ENCODE measurements at regions not wholly inside any gene's neighbourhood (a gene's known extent, or its start where the extent isn't known, plus 50 kb on each side); places are given as distances from the start of the nearest gene placed in this dataset.
A peak's percentile ranks its signal among the peaks of the same experiment; 100 is the strongest.

- H3K4me3 ChIP-seq (ENCODE audit: insufficient read depth, low read depth, low read length, poor library complexity, severe bottlenecking) = no peak overlapping the region
- no peaks in the 10 kb centered on the region for H3K9me3 ChIP-seq (ENCODE audit: control insufficient read depth, low read length)
- H3K27me3 ChIP-seq (replicated peaks; ENCODE audit: control insufficient read depth, insufficient read depth, low read length, poor library complexity, severe bottlenecking) = no peaks in the 10 kb centered on the region
- peaks cover 51% of the 10 kb centered on the region for H3K4me1 ChIP-seq (ENCODE audit: control insufficient read depth, insufficient read depth, low read length, poor library complexity, severe bottlenecking)
- no peak overlapping the region for H3K27ac ChIP-seq (ENCODE audit: insufficient read depth, low read length, poor library complexity, severe bottlenecking)
- no peaks in the 10 kb centered on the region for H3K36me3 ChIP-seq (ENCODE audit: control insufficient read depth, insufficient read depth, low read length)
- no peak for DNase-seq
Measured at GRCh38 chr5:142428773-142429473, 104.1 kb upstream of the SPRY4 start.

GRCh38 chr5:142428036-142428772 is 103.4 kb upstream of the SPRY4 start:
- peaks cover 43% of the 10 kb centered on the region for H3K4me1 ChIP-seq (ENCODE audit: control insufficient read depth, insufficient read depth, low read length, poor library complexity, severe bottlenecking)
- no peak for DNase-seq
- H3K9me3 ChIP-seq (ENCODE audit: control insufficient read depth, low read length) = no peaks in the 10 kb centered on the region
- H3K36me3 ChIP-seq (ENCODE audit: control insufficient read depth, insufficient read depth, low read length) = no peaks in the 10 kb centered on the region
- H3K27ac ChIP-seq (ENCODE audit: insufficient read depth, low read length, poor library complexity, severe bottlenecking) = no peak overlapping the region
- H3K27me3 ChIP-seq (replicated peaks; ENCODE audit: control insufficient read depth, insufficient read depth, low read length, poor library complexity, severe bottlenecking) = no peaks in the 10 kb centered on the region
- H3K4me3 ChIP-seq (ENCODE audit: insufficient read depth, low read depth, low read length, poor library complexity, severe bottlenecking) = no peak overlapping the region

GRCh38 chr5:142427529-142427928 is 102.7 kb upstream of the SPRY4 start:
- Histone ChIP-seq H3K36me3 (ENCODE audit: control insufficient read depth, insufficient read depth, low read length) (no peaks in the 10 kb centered on the region), H3K9me3 (ENCODE audit: control insufficient read depth, low read length) (no peaks in the 10 kb centered on the region), H3K27ac (ENCODE audit: insufficient read depth, low read length, poor library complexity, severe bottlenecking) (no peak overlapping the region), H3K4me3 (ENCODE audit: insufficient read depth, low read depth, low read length, poor library complexity, severe bottlenecking) (no peak overlapping the region), H3K4me1 (ENCODE audit: control insufficient read depth, insufficient read depth, low read length, poor library complexity, severe bottlenecking) (peaks cover 40% of the 10 kb centered on the region), H3K27me3 (replicated peaks; ENCODE audit: control insufficient read depth, insufficient read depth, low read length, poor library complexity, severe bottlenecking) (no peaks in the 10 kb centered on the region)
- no peak for DNase-seq

- Histone ChIP-seq H3K4me3 (ENCODE audit: insufficient read depth, low read depth, low read length, poor library complexity, severe bottlenecking) (no peak overlapping the region), H3K9me3 (ENCODE audit: control insufficient read depth, low read length) (no peaks in the 10 kb centered on the region), H3K36me3 (ENCODE audit: control insufficient read depth, insufficient read depth, low read length) (no peaks in the 10 kb centered on the region), H3K27me3 (replicated peaks; ENCODE audit: control insufficient read depth, insufficient read depth, low read length, poor library complexity, severe bottlenecking) (no peaks in the 10 kb centered on the region), H3K4me1 (ENCODE audit: control insufficient read depth, insufficient read depth, low read length, poor library complexity, severe bottlenecking) (peaks cover 40% of the 10 kb centered on the region), H3K27ac (ENCODE audit: insufficient read depth, low read length, poor library complexity, severe bottlenecking) (peak overlapping the region; percentile 46)
- DNase-seq = no peak
Measured at GRCh38 chr5:142427015-142427364, 102.2 kb upstream of the SPRY4 start.

- H3K27ac ChIP-seq (ENCODE audit: insufficient read depth, low read length, poor library complexity, severe bottlenecking) = peak overlapping the region; percentile 46
Measured at GRCh38 chr5:142426129-142427014, 101.6 kb upstream of the SPRY4 start.

GRCh38 chr5:142425286-142426065 is 100.7 kb upstream of the SPRY4 start:
- Histone ChIP-seq H3K4me3 (ENCODE audit: insufficient read depth, low read depth, low read length, poor library complexity, severe bottlenecking) (no peak overlapping the region), H3K9me3 (ENCODE audit: control insufficient read depth, low read length) (no peaks in the 10 kb centered on the region), H3K27ac (ENCODE audit: insufficient read depth, low read length, poor library complexity, severe bottlenecking) (no peak overlapping the region), H3K27me3 (replicated peaks; ENCODE audit: control insufficient read depth, insufficient read depth, low read length, poor library complexity, severe bottlenecking) (no peaks in the 10 kb centered on the region), H3K36me3 (ENCODE audit: control insufficient read depth, insufficient read depth, low read length) (no peaks in the 10 kb centered on the region), H3K4me1 (ENCODE audit: control insufficient read depth, insufficient read depth, low read length, poor library complexity, severe bottlenecking) (peaks cover 43% of the 10 kb centered on the region)
- DNase-seq = no peak

More at GRCh38 chr5:142426129-142427014, 101.6 kb upstream of the SPRY4 start:
- peak; percentile 49 to 61 (median 57) for DNase-seq
- H3K4me3 ChIP-seq (ENCODE audit: insufficient read depth, low read depth, low read length, poor library complexity, severe bottlenecking) = no peak overlapping the region
- H3K36me3 ChIP-seq (ENCODE audit: control insufficient read depth, insufficient read depth, low read length) = no peaks in the 10 kb centered on the region
- H3K4me1 ChIP-seq (ENCODE audit: control insufficient read depth, insufficient read depth, low read length, poor library complexity, severe bottlenecking) = peaks cover 40% of the 10 kb centered on the region
- no peaks in the 10 kb centered on the region for H3K27me3 ChIP-seq (replicated peaks; ENCODE audit: control insufficient read depth, insufficient read depth, low read length, poor library complexity, severe bottlenecking)
- no peaks in the 10 kb centered on the region for H3K9me3 ChIP-seq (ENCODE audit: control insufficient read depth, low read length)

GRCh38 chr5:142422429-142422828 is 97.6 kb upstream of the SPRY4 start:
- peaks cover 58% of the 10 kb centered on the region for H3K4me1 ChIP-seq (ENCODE audit: control insufficient read depth, insufficient read depth, low read length, poor library complexity, severe bottlenecking)
- H3K27me3 ChIP-seq (replicated peaks; ENCODE audit: control insufficient read depth, insufficient read depth, low read length, poor library complexity, severe bottlenecking) = no peaks in the 10 kb centered on the region
- no peaks in the 10 kb centered on the region for H3K36me3 ChIP-seq (ENCODE audit: control insufficient read depth, insufficient read depth, low read length)
- DNase-seq = no peak
- no peaks in the 10 kb centered on the region for H3K9me3 ChIP-seq (ENCODE audit: control insufficient read depth, low read length)
- H3K4me3 ChIP-seq (ENCODE audit: insufficient read depth, low read depth, low read length, poor library complexity, severe bottlenecking) = no peak overlapping the region
- H3K27ac ChIP-seq (ENCODE audit: insufficient read depth, low read length, poor library complexity, severe bottlenecking) = no peak overlapping the region

- peak overlapping the region; percentile 3 for H3K4me3 ChIP-seq (ENCODE audit: insufficient read depth, low read depth, low read length, poor library complexity, severe bottlenecking)
- no peaks in the 10 kb centered on the region for H3K36me3 ChIP-seq (ENCODE audit: control insufficient read depth, insufficient read depth, low read length)
- no peaks in the 10 kb centered on the region for H3K9me3 ChIP-seq (ENCODE audit: control insufficient read depth, low read length)
- no peaks in the 10 kb centered on the region for H3K27me3 ChIP-seq (replicated peaks; ENCODE audit: control insufficient read depth, insufficient read depth, low read length, poor library complexity, severe bottlenecking)
- H3K27ac ChIP-seq (ENCODE audit: insufficient read depth, low read length, poor library complexity, severe bottlenecking) = no peak overlapping the region
- H3K4me1 ChIP-seq (ENCODE audit: control insufficient read depth, insufficient read depth, low read length, poor library complexity, severe bottlenecking) = peaks cover 53% of the 10 kb centered on the region
- no peak for DNase-seq
Measured at GRCh38 chr5:142421621-142422397, 97.0 kb upstream of the SPRY4 start.

GRCh38 chr5:142421228-142421617 is 96.4 kb upstream of the SPRY4 start:
- H3K27ac ChIP-seq (ENCODE audit: insufficient read depth, low read length, poor library complexity, severe bottlenecking) = no peak overlapping the region
- H3K36me3 ChIP-seq (ENCODE audit: control insufficient read depth, insufficient read depth, low read length) = no peaks in the 10 kb centered on the region
- H3K9me3 ChIP-seq (ENCODE audit: control insufficient read depth, low read length) = no peaks in the 10 kb centered on the region
- H3K4me3 ChIP-seq (ENCODE audit: insufficient read depth, low read depth, low read length, poor library complexity, severe bottlenecking) = peak overlapping the region; percentile 3
- no peak for DNase-seq
- no peaks in the 10 kb centered on the region for H3K27me3 ChIP-seq (replicated peaks; ENCODE audit: control insufficient read depth, insufficient read depth, low read length, poor library complexity, severe bottlenecking)
- H3K4me1 ChIP-seq (ENCODE audit: control insufficient read depth, insufficient read depth, low read length, poor library complexity, severe bottlenecking) = peaks cover 47% of the 10 kb centered on the region

Measured in effector memory CD4-positive, alpha-beta T cell (primary cell).